GM23248 (cell line): ENCODE measurements at regions not wholly inside any gene's neighbourhood (a gene's known extent, or its start where the extent isn't known, plus 50 kb on each side); places are given as distances from the start of the nearest gene placed in this dataset.

ENCODE experiments used
- EZH2 ChIP-seq: fragments of 200-600 bp; sonication (generic); IDR thresholded peaks from 2 replicates; pipeline ENCODE4 v1.6.1; 2018; ENCODE audit warnings: antibody characterized with exemption, mild to moderate bottlenecking; ENCODE audit not compliant: insufficient read depth, poor library complexity, severe bottlenecking
- EZH2phosphoT487 ChIP-seq: fragments of 200-600 bp; sonication (generic); IDR thresholded peaks from 2 replicates; pipeline ENCODE4 v1.6.1; 2018; ENCODE audit warnings: antibody characterized with exemption, moderate library complexity, mild to moderate bottlenecking, low read depth; ENCODE audit not compliant: insufficient read depth

DNA sequence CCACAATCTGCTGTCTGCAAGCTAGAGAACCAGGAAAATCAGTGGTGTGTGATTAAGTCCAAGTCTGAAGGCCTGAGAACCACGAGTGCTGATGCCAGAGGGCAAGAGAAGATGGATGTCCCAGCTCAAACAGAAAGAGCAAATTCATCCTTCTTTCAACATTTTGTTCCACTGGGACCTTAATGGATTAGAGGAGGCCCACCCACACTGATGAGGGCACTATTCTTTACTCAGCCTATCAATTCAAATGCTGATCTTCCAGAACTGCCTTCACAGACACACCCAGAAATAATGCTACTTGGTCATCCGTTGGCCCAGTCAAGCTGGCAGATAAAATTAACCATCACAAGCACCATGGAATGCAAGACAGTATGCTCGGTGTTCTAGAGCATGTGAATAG is 226.6 kb upstream of the SASH1 start:
- TF ChIP-seq EZH2phosphoT487 (no peak), EZH2 (no peak)
